ENCODE measurements at regions not wholly inside any gene's neighbourhood (a gene's known extent, or its start where the extent isn't known, plus 50 kb on each side); places are given as distances from the start of the nearest gene placed in this dataset.

GRCh38 chr6:148082044-148082443, 260.6 kb upstream of the SASH1 start:
- TF ChIP-seq SUZ12 (IDR thresholded peaks at IDR 0.05; ENCODE audit: extremely low read depth, insufficient read depth, insufficient read length) (no peak), ZNF274 (IDR thresholded peaks at IDR 0.05; ENCODE audit: low read depth, low read length) (no peak)

Measured in NT2/D1 (cell line).